WTC11 (cell line): ENCODE measurements at regions not wholly inside any gene's neighbourhood (a gene's known extent, or its start where the extent isn't known, plus 50 kb on each side); places are given as distances from the start of the nearest gene placed in this dataset.

Experiments used
- ATAC-seq: fragments of 200-7000 bp; cut with Tn5 transposase; 2 replicates; pipeline ENCODE4 v1.10.0; 2021; ENCODE audit warnings: mild to moderate bottlenecking, moderate library complexity
- CTCF ChIA-PET: fragments of 300-600 bp; sonication (Branson Sonifier 250); formaldehyde crosslinking; loops from one replicate; lab custom pipeline; 2021; ENCODE audit warnings: antibody characterized with exemption; lab: Charles Lee
- POLR2A ChIA-PET: fragments of 350-600 bp; sonication (Branson Sonifier 250); formaldehyde crosslinking; loops from one replicate; lab custom pipeline; 2021; ENCODE audit warnings: antibody characterized with exemption; lab: Charles Lee
- DNase-seq: peaks from one replicate; pipeline ENCODE4 v3.0.0; 2021; ENCODE audit warnings: low spot score
- H3K27ac Mint-ChIP-seq: 2 replicates; pipeline ENCODE4 v1.8.0; 2021; ENCODE audit warnings: mixed read lengths
- H3K27me3 Mint-ChIP-seq: 2 replicates; pipeline ENCODE4 v1.8.0; 2021; ENCODE audit warnings: low read depth, mild to moderate bottlenecking, moderate library complexity, mixed read lengths
- H3K36me3 Mint-ChIP-seq: 2 replicates; pipeline ENCODE4 v1.8.0; 2021; ENCODE audit warnings: mixed read lengths
- H3K4me1 Mint-ChIP-seq: 2 replicates; pipeline ENCODE4 v1.8.0; 2022; ENCODE audit warnings: mixed read lengths
- H3K4me3 Mint-ChIP-seq: 2 replicates; pipeline ENCODE4 v1.8.0; 2021; ENCODE audit warnings: mild to moderate bottlenecking, moderate library complexity, mixed read lengths
- H3K9me3 Mint-ChIP-seq: 2 replicates; pipeline ENCODE4 v1.8.0; 2021; ENCODE audit warnings: mixed read lengths
- ATF1 ChIP-seq: sonication (generic); formaldehyde crosslinking; IDR thresholded peaks from 2 replicates; pipeline ENCODE4 v1.8.1; 2023; ENCODE audit warnings: mild to moderate bottlenecking, moderate library complexity, missing genetic modification reagents
- CREB1 ChIP-seq: sonication (generic); formaldehyde crosslinking; IDR thresholded peaks from 2 replicates; pipeline ENCODE4 v1.8.0; 2023; ENCODE audit warnings: mild to moderate bottlenecking, missing genetic modification reagents
- ESRRA ChIP-seq: sonication (generic); formaldehyde crosslinking; IDR thresholded peaks from 2 replicates; pipeline ENCODE4 v1.8.1; 2022; ENCODE audit warnings: mild to moderate bottlenecking, missing genetic modification reagents, borderline replicate concordance
- FOXK1 ChIP-seq: sonication (generic); formaldehyde crosslinking; IDR thresholded peaks from 2 replicates; pipeline ENCODE4 v1.8.0; 2022; ENCODE audit warnings: mild to moderate bottlenecking, moderate library complexity, missing genetic modification reagents
- GABPB1 ChIP-seq: sonication (generic); formaldehyde crosslinking; IDR thresholded peaks from 2 replicates; pipeline ENCODE4 v1.8.1; 2023; ENCODE audit warnings: mild to moderate bottlenecking, missing genetic modification reagents
- JAZF1 ChIP-seq: fragments of 250-450 bp; sonication (Bioruptor Pico); IDR thresholded peaks from 2 replicates; pipeline ENCODE4 v1.9.0; 2021; ENCODE audit warnings: moderate library complexity, mild to moderate bottlenecking, inconsistent platforms
- MXD4 ChIP-seq: fragments of 250-450 bp; sonication (Bioruptor Pico); IDR thresholded peaks from 2 replicates; pipeline ENCODE4 v1.8.0; 2021; ENCODE audit warnings: mild to moderate bottlenecking, moderate library complexity, borderline replicate concordance
- MYBL2 ChIP-seq: sonication (generic); formaldehyde crosslinking; IDR thresholded peaks from 2 replicates; pipeline ENCODE4 v1.8.1; 2023; ENCODE audit warnings: mild to moderate bottlenecking, moderate library complexity, missing genetic modification reagents
- NFYB ChIP-seq: sonication (generic); formaldehyde crosslinking; conservative IDR thresholded peaks from 2 replicates; pipeline ENCODE4 v1.8.0; 2022; ENCODE audit warnings: low read depth, missing genetic modification reagents
- NR3C1 ChIP-seq: sonication (generic); formaldehyde crosslinking; conservative IDR thresholded peaks from 2 replicates; pipeline ENCODE4 v1.8.1; 2023; ENCODE audit warnings: low read depth, mild to moderate bottlenecking, missing genetic modification reagents
- ZNF416 ChIP-seq: fragments of 250-450 bp; sonication (Bioruptor Pico); IDR thresholded peaks from 2 replicates; pipeline ENCODE4 v1.9.0; 2021; ENCODE audit warnings: mild to moderate bottlenecking, inconsistent platforms
- TF ChIP-seq, protein P1 (sequence below): sonication (generic); formaldehyde crosslinking; IDR thresholded peaks from 2 replicates; pipeline ENCODE4 v1.8.1; 2022; ENCODE audit warnings: low read depth, mild to moderate bottlenecking, moderate library complexity, missing genetic modification reagents, borderline replicate concordance
- TF ChIP-seq, protein P2 (sequence below): sonication (generic); formaldehyde crosslinking; IDR thresholded peaks from 2 replicates; pipeline ENCODE4 v1.8.1; 2022; ENCODE audit warnings: mild to moderate bottlenecking, missing genetic modification reagents, moderate library complexity, borderline replicate concordance
- TF ChIP-seq, protein P3 (sequence below): sonication (generic); formaldehyde crosslinking; IDR thresholded peaks from 2 replicates; pipeline ENCODE4 v1.8.1; 2022; ENCODE audit warnings: mild to moderate bottlenecking, moderate library complexity, missing genetic modification reagents
- TF ChIP-seq, protein P4 (sequence below): sonication (generic); formaldehyde crosslinking; IDR thresholded peaks from 2 replicates; pipeline ENCODE4 v1.8.1; 2023; ENCODE audit warnings: mild to moderate bottlenecking, missing genetic modification reagents, borderline replicate concordance
- TF ChIP-seq, protein P5 (sequence below): fragments of 250-450 bp; sonication (Bioruptor Pico); IDR thresholded peaks from 2 replicates; pipeline ENCODE4 v1.9.0; 2021; ENCODE audit warnings: mild to moderate bottlenecking
- TF ChIP-seq, protein P6 (sequence below): fragments of 200-600 bp; IDR thresholded peaks from 2 replicates; pipeline ENCODE4 v1.8.0; 2022; ENCODE audit warnings: antibody characterized with exemption
- TF ChIP-seq, protein P7 (sequence below): fragments of 250-450 bp; sonication (Bioruptor Pico); IDR thresholded peaks from 2 replicates; pipeline ENCODE4 v1.9.0; 2021; ENCODE audit warnings: moderate library complexity, mild to moderate bottlenecking, inconsistent platforms, borderline replicate concordance
- TF ChIP-seq, protein P8 (sequence below): sonication (generic); formaldehyde crosslinking; IDR thresholded peaks from 2 replicates; pipeline ENCODE4 v1.8.1; 2022; ENCODE audit warnings: missing genetic modification reagents, borderline replicate concordance

DNA sequence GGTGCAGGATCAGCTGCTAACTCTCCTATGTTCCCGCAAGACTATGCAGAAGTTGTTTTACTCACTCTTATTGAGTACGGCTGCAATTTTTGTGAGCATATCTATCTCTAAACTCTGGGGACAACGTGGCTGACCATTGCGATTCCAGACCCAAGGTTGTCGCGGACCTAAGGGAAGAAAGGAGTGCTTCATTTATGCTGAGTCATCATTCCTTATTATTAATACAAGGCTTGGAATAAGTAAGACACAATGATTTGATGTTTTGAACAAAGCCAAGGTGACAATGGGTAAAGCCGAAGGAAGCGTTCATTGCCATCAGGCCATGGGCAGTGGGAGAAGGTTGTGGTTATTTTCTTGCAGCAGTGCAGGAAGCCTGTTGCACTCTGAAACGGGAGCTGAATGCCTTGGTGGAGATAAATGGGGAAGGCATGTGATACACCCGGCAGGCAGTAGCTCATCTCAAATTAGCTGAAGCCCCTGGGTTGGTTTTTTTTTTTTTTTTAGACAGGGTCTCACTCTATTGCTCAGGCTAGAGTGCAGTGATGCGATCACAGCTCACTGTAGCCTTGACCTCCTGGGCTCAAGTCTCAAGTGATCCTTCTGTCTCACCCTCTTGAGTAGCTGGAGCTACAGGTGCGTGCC is 605.7 kb downstream of the TYW1 start (continued):
- TF ChIP-seq, protein P1, sequence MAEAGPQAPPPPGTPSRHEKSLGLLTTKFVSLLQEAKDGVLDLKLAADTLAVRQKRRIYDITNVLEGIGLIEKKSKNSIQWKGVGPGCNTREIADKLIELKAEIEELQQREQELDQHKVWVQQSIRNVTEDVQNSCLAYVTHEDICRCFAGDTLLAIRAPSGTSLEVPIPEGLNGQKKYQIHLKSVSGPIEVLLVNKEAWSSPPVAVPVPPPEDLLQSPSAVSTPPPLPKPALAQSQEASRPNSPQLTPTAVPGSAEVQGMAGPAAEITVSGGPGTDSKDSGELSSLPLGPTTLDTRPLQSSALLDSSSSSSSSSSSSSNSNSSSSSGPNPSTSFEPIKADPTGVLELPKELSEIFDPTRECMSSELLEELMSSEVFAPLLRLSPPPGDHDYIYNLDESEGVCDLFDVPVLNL (CRISPR knock-in tag), result no peak
- TF ChIP-seq, protein P2, sequence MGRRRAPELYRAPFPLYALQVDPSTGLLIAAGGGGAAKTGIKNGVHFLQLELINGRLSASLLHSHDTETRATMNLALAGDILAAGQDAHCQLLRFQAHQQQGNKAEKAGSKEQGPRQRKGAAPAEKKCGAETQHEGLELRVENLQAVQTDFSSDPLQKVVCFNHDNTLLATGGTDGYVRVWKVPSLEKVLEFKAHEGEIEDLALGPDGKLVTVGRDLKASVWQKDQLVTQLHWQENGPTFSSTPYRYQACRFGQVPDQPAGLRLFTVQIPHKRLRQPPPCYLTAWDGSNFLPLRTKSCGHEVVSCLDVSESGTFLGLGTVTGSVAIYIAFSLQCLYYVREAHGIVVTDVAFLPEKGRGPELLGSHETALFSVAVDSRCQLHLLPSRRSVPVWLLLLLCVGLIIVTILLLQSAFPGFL (CRISPR knock-in tag), result no peak
- no peak for TF ChIP-seq JAZF1 (CRISPR knock-in tag)
- TF ChIP-seq, protein P3, sequence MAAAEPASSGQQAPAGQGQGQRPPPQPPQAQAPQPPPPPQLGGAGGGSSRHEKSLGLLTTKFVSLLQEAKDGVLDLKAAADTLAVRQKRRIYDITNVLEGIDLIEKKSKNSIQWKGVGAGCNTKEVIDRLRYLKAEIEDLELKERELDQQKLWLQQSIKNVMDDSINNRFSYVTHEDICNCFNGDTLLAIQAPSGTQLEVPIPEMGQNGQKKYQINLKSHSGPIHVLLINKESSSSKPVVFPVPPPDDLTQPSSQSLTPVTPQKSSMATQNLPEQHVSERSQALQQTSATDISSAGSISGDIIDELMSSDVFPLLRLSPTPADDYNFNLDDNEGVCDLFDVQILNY (CRISPR knock-in tag), result no peak
- TF ChIP-seq, all 79 proteins: peak for 0

DNA sequence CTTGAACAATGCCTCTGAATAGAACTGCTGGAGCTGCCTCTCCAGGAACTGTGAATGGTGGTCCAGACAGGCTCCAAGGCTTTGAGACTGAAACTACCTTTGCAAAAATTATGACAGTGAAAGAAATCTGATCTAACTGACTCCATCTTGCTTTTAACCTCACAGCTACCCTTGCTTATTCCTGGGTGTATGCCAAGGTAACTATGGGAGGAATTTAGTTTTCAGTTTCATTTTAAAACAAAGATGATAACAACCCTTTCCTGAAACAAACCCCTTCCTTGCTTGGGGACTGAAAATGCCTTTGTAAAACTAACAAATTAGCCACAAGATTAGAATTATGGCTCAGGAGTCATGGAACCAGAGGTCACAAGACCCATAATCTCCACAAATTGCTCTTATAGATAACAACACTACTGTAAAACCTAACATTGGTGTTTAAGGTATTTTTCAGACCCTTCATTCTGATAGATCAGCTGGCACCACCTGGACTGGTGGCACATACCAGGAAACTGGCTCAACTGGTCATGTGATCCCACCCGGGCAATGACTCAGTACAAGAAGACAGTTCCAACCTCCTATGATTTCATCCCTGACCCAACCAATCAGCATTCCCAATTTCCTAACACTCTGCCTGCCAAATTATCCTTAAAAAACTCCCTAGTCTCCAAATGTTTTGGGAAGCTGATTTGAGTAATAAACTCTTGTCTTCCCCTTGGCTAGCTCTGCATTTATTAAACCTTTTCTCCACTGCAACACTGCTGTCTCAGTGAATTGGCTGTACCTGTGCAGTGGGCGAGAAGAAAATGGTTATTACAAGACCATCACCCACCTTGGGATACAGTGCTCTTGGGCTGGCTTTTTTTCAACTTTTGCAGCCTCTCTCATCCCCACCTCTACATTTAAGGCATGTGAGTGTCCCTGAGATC is 608.1 kb downstream of the TYW1 start:
- DNase-seq, result no peak
- no peaks in the 10 kb centered on the region for H3K36me3 Mint-ChIP-seq
- H3K9me3 Mint-ChIP-seq, result peaks cover 18% of the 10 kb centered on the region
- no peak overlapping the region for H3K27ac Mint-ChIP-seq
- CTCF ChIA-PET, result interaction anchor here (0.8 kb wide), 1 partner anchor 21 kb away, joined by 3 read pairs; no protein-coding TSS in a partner anchor
- peaks cover 6% of the 10 kb centered on the region; the same call in 1 of the 2 replicates for H3K27me3 Mint-ChIP-seq
- ATAC-seq, result no peak
- H3K4me3 Mint-ChIP-seq, result no peak overlapping the region
- H3K4me1 Mint-ChIP-seq, result peaks cover 10% of the 10 kb centered on the region
- POLR2A ChIA-PET, result no interaction called here
- TF ChIP-seq NFYB (no peak), ATF1 (CRISPR knock-in tag) (no peak), FOXK1 (CRISPR knock-in tag) (no peak), NR3C1 (CRISPR knock-in tag) (no peak), GABPB1 (no peak), MYBL2 (CRISPR knock-in tag) (no peak), ESRRA (no peak), MXD4 (CRISPR knock-in tag) (no peak), ZNF416 (CRISPR knock-in tag) (no peak), CREB1 (CRISPR knock-in tag) (no peak)
- TF ChIP-seq, protein P4, sequence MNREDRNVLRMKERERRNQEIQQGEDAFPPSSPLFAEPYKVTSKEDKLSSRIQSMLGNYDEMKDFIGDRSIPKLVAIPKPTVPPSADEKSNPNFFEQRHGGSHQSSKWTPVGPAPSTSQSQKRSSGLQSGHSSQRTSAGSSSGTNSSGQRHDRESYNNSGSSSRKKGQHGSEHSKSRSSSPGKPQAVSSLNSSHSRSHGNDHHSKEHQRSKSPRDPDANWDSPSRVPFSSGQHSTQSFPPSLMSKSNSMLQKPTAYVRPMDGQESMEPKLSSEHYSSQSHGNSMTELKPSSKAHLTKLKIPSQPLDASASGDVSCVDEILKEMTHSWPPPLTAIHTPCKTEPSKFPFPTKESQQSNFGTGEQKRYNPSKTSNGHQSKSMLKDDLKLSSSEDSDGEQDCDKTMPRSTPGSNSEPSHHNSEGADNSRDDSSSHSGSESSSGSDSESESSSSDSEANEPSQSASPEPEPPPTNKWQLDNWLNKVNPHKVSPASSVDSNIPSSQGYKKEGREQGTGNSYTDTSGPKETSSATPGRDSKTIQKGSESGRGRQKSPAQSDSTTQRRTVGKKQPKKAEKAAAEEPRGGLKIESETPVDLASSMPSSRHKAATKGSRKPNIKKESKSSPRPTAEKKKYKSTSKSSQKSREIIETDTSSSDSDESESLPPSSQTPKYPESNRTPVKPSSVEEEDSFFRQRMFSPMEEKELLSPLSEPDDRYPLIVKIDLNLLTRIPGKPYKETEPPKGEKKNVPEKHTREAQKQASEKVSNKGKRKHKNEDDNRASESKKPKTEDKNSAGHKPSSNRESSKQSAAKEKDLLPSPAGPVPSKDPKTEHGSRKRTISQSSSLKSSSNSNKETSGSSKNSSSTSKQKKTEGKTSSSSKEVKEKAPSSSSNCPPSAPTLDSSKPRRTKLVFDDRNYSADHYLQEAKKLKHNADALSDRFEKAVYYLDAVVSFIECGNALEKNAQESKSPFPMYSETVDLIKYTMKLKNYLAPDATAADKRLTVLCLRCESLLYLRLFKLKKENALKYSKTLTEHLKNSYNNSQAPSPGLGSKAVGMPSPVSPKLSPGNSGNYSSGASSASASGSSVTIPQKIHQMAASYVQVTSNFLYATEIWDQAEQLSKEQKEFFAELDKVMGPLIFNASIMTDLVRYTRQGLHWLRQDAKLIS, result no peak
- TF ChIP-seq, protein P5, sequence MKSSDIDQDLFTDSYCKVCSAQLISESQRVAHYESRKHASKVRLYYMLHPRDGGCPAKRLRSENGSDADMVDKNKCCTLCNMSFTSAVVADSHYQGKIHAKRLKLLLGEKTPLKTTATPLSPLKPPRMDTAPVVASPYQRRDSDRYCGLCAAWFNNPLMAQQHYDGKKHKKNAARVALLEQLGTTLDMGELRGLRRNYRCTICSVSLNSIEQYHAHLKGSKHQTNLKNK, result no peak
- TF ChIP-seq, protein P6, sequence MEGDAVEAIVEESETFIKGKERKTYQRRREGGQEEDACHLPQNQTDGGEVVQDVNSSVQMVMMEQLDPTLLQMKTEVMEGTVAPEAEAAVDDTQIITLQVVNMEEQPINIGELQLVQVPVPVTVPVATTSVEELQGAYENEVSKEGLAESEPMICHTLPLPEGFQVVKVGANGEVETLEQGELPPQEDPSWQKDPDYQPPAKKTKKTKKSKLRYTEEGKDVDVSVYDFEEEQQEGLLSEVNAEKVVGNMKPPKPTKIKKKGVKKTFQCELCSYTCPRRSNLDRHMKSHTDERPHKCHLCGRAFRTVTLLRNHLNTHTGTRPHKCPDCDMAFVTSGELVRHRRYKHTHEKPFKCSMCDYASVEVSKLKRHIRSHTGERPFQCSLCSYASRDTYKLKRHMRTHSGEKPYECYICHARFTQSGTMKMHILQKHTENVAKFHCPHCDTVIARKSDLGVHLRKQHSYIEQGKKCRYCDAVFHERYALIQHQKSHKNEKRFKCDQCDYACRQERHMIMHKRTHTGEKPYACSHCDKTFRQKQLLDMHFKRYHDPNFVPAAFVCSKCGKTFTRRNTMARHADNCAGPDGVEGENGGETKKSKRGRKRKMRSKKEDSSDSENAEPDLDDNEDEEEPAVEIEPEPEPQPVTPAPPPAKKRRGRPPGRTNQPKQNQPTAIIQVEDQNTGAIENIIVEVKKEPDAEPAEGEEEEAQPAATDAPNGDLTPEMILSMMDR, result no peak
- TF ChIP-seq, protein P3 (CRISPR knock-in tag), result no peak
- TF ChIP-seq, protein P7, sequence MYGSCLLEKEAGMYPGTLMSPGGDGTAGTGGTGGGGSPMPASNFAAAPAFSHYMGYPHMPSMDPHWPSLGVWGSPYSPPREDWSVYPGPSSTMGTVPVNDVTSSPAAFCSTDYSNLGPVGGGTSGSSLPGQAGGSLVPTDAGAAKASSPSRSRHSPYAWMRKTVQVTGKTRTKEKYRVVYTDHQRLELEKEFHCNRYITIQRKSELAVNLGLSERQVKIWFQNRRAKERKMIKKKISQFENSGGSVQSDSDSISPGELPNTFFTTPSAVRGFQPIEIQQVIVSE (CRISPR knock-in tag), result no peak
- TF ChIP-seq, protein P8, sequence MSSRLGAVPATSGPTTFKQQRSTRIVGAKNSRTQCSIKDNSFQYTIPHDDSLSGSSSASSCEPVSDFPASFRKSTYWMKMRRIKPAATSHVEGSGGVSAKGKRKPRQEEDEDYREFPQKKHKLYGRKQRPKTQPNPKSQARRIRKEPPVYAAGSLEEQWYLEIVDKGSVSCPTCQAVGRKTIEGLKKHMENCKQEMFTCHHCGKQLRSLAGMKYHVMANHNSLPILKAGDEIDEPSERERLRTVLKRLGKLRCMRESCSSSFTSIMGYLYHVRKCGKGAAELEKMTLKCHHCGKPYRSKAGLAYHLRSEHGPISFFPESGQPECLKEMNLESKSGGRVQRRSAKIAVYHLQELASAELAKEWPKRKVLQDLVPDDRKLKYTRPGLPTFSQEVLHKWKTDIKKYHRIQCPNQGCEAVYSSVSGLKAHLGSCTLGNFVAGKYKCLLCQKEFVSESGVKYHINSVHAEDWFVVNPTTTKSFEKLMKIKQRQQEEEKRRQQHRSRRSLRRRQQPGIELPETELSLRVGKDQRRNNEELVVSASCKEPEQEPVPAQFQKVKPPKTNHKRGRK (CRISPR knock-in tag), result no peak
